Activated CD4-positive, alpha-beta T cell treated with anti-CD3 and anti-CD28 coated beads for 36 hours (primary cell): ENCODE measurements at regions not wholly inside any gene's neighbourhood (a gene's known extent, or its start where the extent isn't known, plus 50 kb on each side); places are given as distances from the start of the nearest gene placed in this dataset.

ENCODE experiments used
- ATAC-seq: fragments of 200-7000 bp; cut with Tn5 transposase; one replicate; pipeline ENCODE4 v1.10.0; 2021; ENCODE audit warnings: mild to moderate bottlenecking, moderate library complexity
- CTCF ChIA-PET: fragments of 350-600 bp; sonication (Branson Sonifier 250); formaldehyde crosslinking; loops from one replicate; lab custom pipeline; 2021; ENCODE audit warnings: antibody characterized with exemption; lab: Charles Lee
- POLR2A ChIA-PET: fragments of 350-600 bp; sonication (Branson Sonifier 250); formaldehyde crosslinking; loops from one replicate; lab custom pipeline; 2021; ENCODE audit warnings: antibody characterized with exemption, inconsistent platforms; lab: Charles Lee
- DNase-seq: peaks from one replicate; pipeline ENCODE4 v3.0.0-alpha.2; 2020
- H3K27ac Mint-ChIP-seq: one replicate; pipeline ENCODE4 v1.8.0; 2021; ENCODE audit warnings: mixed read lengths
- H3K27me3 Mint-ChIP-seq: one replicate; pipeline ENCODE4 v1.8.0; 2021; ENCODE audit warnings: mixed read lengths
- H3K36me3 Mint-ChIP-seq: one replicate; pipeline ENCODE4 v1.8.0; 2021; ENCODE audit warnings: low read depth, mixed read lengths
- H3K4me1 Mint-ChIP-seq: one replicate; pipeline ENCODE4 v1.8.0; 2021; ENCODE audit warnings: mixed read lengths
- H3K4me3 Mint-ChIP-seq: one replicate; pipeline ENCODE4 v1.8.0; 2021; ENCODE audit warnings: mild to moderate bottlenecking, moderate library complexity, mixed read lengths
- H3K9me3 Mint-ChIP-seq: one replicate; pipeline ENCODE4 v1.8.0; 2021; ENCODE audit warnings: low read depth, mixed read lengths
- intact Hi-C, 2 experiments: fragments of 100-400 bp; cut with DNase I in 1 of 2; cut with micrococcal nuclease in 1 of 2; formaldehyde crosslinking; loops; one replicate each; pipeline versions ENCODE4 v1.14.2 to v1.15.1; 2022 to 2024; cut with DNase I, micrococcal nuclease

GRCh38 chr20:51318058-51318949 is 224.2 kb downstream of the NFATC2 start:
- DNase-seq (peak; percentile 83), ATAC-seq (peak; percentile 82)
- Mint-ChIP-seq H3K27ac (peak overlapping the region; percentile 66), H3K36me3 (no peaks in the 10 kb centered on the region), H3K4me3 (no peak overlapping the region), H3K9me3 (peaks cover 4% of the 10 kb centered on the region), H3K27me3 (no peaks in the 10 kb centered on the region), H3K4me1 (no peaks in the 10 kb centered on the region)
- CTCF ChIA-PET, result interaction anchor here (0.6 to 5.1 kb wide), 9 partner anchors 8 to 826 kb away, joined by 3 to 34 read pairs (median 4); no protein-coding TSS in a partner anchor
- intact Hi-C loops, result loop anchor here in 1 of 2 experiments (1.0 kb wide), 2 partner anchors 325 to 331 kb away; no protein-coding TSS in a partner anchor
- POLR2A ChIA-PET, result no interaction called here

GRCh38 chr20:51315390-51315789 is 227.1 kb downstream of the NFATC2 start:
- peaks cover 4% of the 10 kb centered on the region for H3K9me3 Mint-ChIP-seq
- ATAC-seq (no peak), DNase-seq (no peak)
- H3K27ac Mint-ChIP-seq, result no peak overlapping the region
- H3K4me1 Mint-ChIP-seq, result no peaks in the 10 kb centered on the region
- H3K36me3 Mint-ChIP-seq, result no peaks in the 10 kb centered on the region
- POLR2A ChIA-PET, result no interaction called here
- CTCF ChIA-PET, result interaction anchor here (1.0 to 5.1 kb wide), 4 partner anchors 8 to 334 kb away, joined by 3 to 34 read pairs (median 8); no protein-coding TSS in a partner anchor
- H3K4me3 Mint-ChIP-seq, result no peak overlapping the region
- peaks cover 3% of the 10 kb centered on the region for H3K27me3 Mint-ChIP-seq
- intact Hi-C loops, result no loop called here

- DNase-seq (no peak), ATAC-seq (no peak)
- ChIA-PET CTCF (interaction anchor here (0.6 to 2.9 kb wide), 6 partner anchors 10 to 423 kb away, joined by 3 to 11 read pairs (median 3); no protein-coding TSS in a partner anchor), POLR2A (no interaction called here)
- no peaks in the 10 kb centered on the region for H3K4me1 Mint-ChIP-seq
- H3K9me3 Mint-ChIP-seq, result peaks cover 4% of the 10 kb centered on the region
- H3K36me3 Mint-ChIP-seq, result no peaks in the 10 kb centered on the region
- intact Hi-C loops, result no loop called here
- no peak overlapping the region for H3K27ac Mint-ChIP-seq
- no peak overlapping the region for H3K4me3 Mint-ChIP-seq
- peaks cover 7% of the 10 kb centered on the region for H3K27me3 Mint-ChIP-seq
Measured at GRCh38 chr20:51313358-51313827, 229.1 kb downstream of the NFATC2 start.

GRCh38 chr20:51312480-51312783 is 230.1 kb downstream of the NFATC2 start:
- peaks cover 7% of the 10 kb centered on the region for H3K27me3 Mint-ChIP-seq
- peaks cover 4% of the 10 kb centered on the region for H3K9me3 Mint-ChIP-seq
- ATAC-seq, result no peak
- no peak overlapping the region for H3K4me3 Mint-ChIP-seq
- no peak overlapping the region for H3K27ac Mint-ChIP-seq
- H3K4me1 Mint-ChIP-seq, result no peaks in the 10 kb centered on the region
- ChIA-PET CTCF (interaction anchor here (0.9 to 2.9 kb wide), 3 partner anchors 11 to 325 kb away, joined by 3 to 11 read pairs (median 8); no protein-coding TSS in a partner anchor), POLR2A (no interaction called here)
- H3K36me3 Mint-ChIP-seq, result no peaks in the 10 kb centered on the region
- intact Hi-C loops, result no loop called here
- no peak for DNase-seq

- Mint-ChIP-seq H3K4me3 (no peak overlapping the region), H3K9me3 (peaks cover 4% of the 10 kb centered on the region), H3K36me3 (no peaks in the 10 kb centered on the region), H3K27me3 (peaks cover 8% of the 10 kb centered on the region), H3K4me1 (no peaks in the 10 kb centered on the region), H3K27ac (no peak overlapping the region)
- ChIA-PET CTCF (interaction anchor here (0.9 to 8.6 kb wide), 3 partner anchors 14 to 324 kb away, joined by 3 to 210 read pairs (median 8); no protein-coding TSS in a partner anchor), POLR2A (no interaction called here)
- intact Hi-C loops, result no loop called here
- no peak for DNase-seq
- no peak for ATAC-seq
Measured at GRCh38 chr20:51311636-51312479, 230.7 kb downstream of the NFATC2 start.

DNA sequence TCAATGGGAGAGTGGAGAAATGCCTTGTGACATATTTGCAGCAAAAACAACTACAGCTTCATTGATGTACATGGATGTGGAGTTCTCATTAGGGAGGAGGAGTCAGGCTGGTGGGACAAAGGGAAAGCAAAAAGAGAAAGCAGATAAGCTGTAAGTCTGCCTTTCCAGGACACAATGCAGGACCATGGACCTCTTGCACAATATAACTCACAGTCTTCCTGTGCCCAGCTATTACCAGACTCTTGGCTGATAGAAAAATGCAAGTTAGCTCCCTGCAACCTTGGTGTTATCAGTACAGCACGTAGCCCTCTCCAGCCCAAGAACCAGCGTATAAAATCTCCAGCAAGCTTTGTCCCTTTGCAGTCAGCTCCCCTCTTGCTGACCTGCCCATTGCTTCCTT is 232.3 kb downstream of the NFATC2 start:
- intact Hi-C loops, result no loop called here
- CTCF ChIA-PET, result interaction anchor here (0.7 to 8.6 kb wide), 6 partner anchors 14 to 329 kb away, joined by 3 to 210 read pairs (median 6); no protein-coding TSS in a partner anchor
- Mint-ChIP-seq H3K4me1 (no peaks in the 10 kb centered on the region), H3K4me3 (no peak overlapping the region), H3K9me3 (no peaks in the 10 kb centered on the region), H3K27me3 (peaks cover 10% of the 10 kb centered on the region), H3K27ac (no peak overlapping the region), H3K36me3 (no peaks in the 10 kb centered on the region)
- POLR2A ChIA-PET, result no interaction called here
- DNase-seq (no peak), ATAC-seq (no peak)

GRCh38 chr20:51309128-51309527 is 233.4 kb downstream of the NFATC2 start:
- CTCF ChIA-PET, result interaction anchor here (0.7 to 8.6 kb wide), 15 partner anchors 9 to 645 kb away, joined by 3 to 210 read pairs (median 5); no protein-coding TSS in a partner anchor
- POLR2A ChIA-PET, result interaction anchor here (1.0 kb wide), 1 partner anchor 321 kb away, joined by 4 read pairs; no protein-coding TSS in a partner anchor

DNA sequence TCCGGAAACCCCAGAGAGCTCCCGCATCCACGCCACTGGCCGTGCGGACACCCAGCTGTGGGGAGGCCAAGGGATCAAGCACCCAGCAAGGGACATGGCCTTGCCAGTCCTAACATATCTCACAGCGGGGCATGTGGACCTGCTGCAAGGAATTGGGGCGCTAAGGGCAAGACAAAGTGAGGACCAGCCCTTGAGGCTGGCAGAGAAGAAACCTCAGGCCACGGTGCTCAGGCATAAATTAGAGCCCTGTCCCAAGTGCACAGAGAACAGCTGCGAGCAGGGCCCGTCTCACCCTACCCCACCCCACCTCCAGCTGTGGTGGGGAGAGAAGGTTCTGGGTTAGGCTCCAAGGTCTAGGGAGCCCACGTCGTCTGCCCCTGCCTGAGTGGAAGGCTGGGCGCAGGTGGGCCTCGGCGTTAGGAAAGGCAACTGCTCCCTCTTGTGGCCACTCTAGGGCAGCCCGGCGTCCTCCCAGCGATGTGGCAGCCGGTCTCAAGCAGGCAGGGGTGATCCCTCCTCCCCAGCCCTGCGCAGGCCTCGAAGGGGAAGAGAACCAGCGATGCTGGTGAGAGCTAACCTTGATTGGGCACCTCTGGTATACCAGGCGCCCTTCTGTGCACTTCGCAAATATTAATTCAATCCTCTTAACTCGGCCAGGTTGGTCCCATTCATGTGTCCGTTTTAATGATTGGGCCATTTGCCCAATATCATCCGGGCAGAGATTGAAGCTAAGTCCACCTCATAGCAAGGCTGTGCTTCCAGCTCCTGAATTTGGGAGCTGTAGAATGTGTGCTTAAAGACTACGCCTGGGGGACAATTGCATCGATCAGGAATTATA is 235.8 kb downstream of the NFATC2 start:
- Mint-ChIP-seq H3K27me3 (peaks cover 10% of the 10 kb centered on the region), H3K4me1 (no peaks in the 10 kb centered on the region), H3K4me3 (no peak overlapping the region), H3K27ac (no peak overlapping the region), H3K9me3 (no peaks in the 10 kb centered on the region), H3K36me3 (no peaks in the 10 kb centered on the region)
- DNase-seq, result peak; percentile 88
- intact Hi-C loops, result loop anchor here (1.0 to 5.0 kb wide), 5 partner anchors 86 to 514 kb away; no protein-coding TSS in a partner anchor
- CTCF ChIA-PET, result interaction anchor here (0.5 to 8.6 kb wide), 27 partner anchors 16 to 781 kb away, joined by 3 to 210 read pairs (median 4); partner anchors contain the start of gene NFATC2
- peak; percentile 99 for ATAC-seq
- POLR2A ChIA-PET, result no interaction called here

More at GRCh38 chr20:51309128-51309527, 233.4 kb downstream of the NFATC2 start:
- H3K27ac Mint-ChIP-seq, result no peak overlapping the region
- no peaks in the 10 kb centered on the region for H3K4me1 Mint-ChIP-seq
- peaks cover 10% of the 10 kb centered on the region for H3K27me3 Mint-ChIP-seq
- no peak for DNase-seq
- ATAC-seq, result no peak
- H3K36me3 Mint-ChIP-seq, result no peaks in the 10 kb centered on the region
- no peak overlapping the region for H3K4me3 Mint-ChIP-seq
- intact Hi-C loops, result loop anchor here in 1 of 2 experiments (5.0 kb wide), 1 partner anchor 517 kb away; no protein-coding TSS in a partner anchor
- H3K9me3 Mint-ChIP-seq, result no peaks in the 10 kb centered on the region

DNA sequence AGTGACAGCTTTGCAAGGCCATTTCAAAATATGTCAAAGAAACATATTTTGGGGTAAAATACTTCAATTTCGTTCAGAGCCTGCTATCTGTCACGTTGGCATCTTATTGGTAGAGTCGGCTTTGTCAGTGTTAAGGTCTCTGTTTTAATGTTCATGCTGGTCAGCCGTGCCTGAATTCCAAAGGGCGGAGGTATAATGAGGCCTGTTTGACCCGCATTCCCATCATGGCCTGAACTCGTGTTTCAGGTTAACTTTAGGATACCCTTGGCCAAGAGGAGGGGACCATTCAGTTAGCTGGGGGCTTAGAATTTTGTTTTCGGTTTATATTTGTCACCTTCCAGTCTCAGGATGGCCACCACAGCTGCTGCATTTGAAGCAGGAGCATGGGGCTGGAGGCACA is 236.4 kb downstream of the NFATC2 start:
- H3K4me3 Mint-ChIP-seq, result no peak overlapping the region
- H3K27ac Mint-ChIP-seq, result no peak overlapping the region
- intact Hi-C loops, result loop anchor here (1.0 to 5.0 kb wide), 4 partner anchors 86 to 514 kb away; no protein-coding TSS in a partner anchor
- DNase-seq, result no peak
- ATAC-seq, result no peak
- H3K4me1 Mint-ChIP-seq, result no peaks in the 10 kb centered on the region
- CTCF ChIA-PET, result interaction anchor here (0.9 to 8.6 kb wide), 17 partner anchors 16 to 325 kb away, joined by 3 to 210 read pairs (median 5); no protein-coding TSS in a partner anchor
- H3K9me3 Mint-ChIP-seq, result no peaks in the 10 kb centered on the region
- no peaks in the 10 kb centered on the region for H3K36me3 Mint-ChIP-seq
- H3K27me3 Mint-ChIP-seq, result peaks cover 10% of the 10 kb centered on the region
- POLR2A ChIA-PET, result no interaction called here
